HepG2 (cell line): ENCODE measurements at regions not wholly inside any gene's neighbourhood (a gene's known extent, or its start where the extent isn't known, plus 50 kb on each side); places are given as distances from the start of the nearest gene placed in this dataset.

Experiments used
- ATAC-seq: fragments of 200-7000 bp; cut with Tn5 transposase; 3 replicates; pipeline ENCODE4 v1.9.1; 2020; ENCODE audit warnings: mild to moderate bottlenecking, moderate library complexity
- BruUV-seq: library from RNA; stranded (reverse); fragments of 400-500 nt; replicated peaks from 2 replicates; lab custom pipeline; 2021; lab: Mats Ljungman, UMichigan
- CTCF ChIA-PET: fragments of 300-600 bp; formaldehyde crosslinking; extraction: SDS; loops from one replicate; lab custom pipeline; 2021; ENCODE audit warnings: low total read pairs, inconsistent platforms, low intra/inter-chr PET ratio; lab: Yijun Ruan, JAX
- POLR2A ChIA-PET: fragments of 350-600 bp; sonication (Branson Sonifier 250); formaldehyde crosslinking; loops from one replicate; lab custom pipeline; 2020; ENCODE audit warnings: antibody characterized with exemption, inconsistent platforms; lab: Yijun Ruan, JAX
- DNase-seq: peaks from one replicate; pipeline ENCODE4 v3.0.0-alpha.2; 2015; ENCODE audit warnings: low spot score
- FAIRE-seq: peaks from 3 replicates; lab custom pipeline; 2011; peaks lifted over from hg19 to GRCh38; lab: Jason Lieb, UNC
- H2AFZ ChIP-seq: one replicate; pipeline ENCODE4 v1.6.1; 2011; ENCODE audit warnings: low read length, inconsistent platforms
- H3K27ac ChIP-seq: fragments of 300-600 bp; 3 replicates; pipeline ENCODE4 v1.8.0; 2011; ENCODE audit warnings: mixed run types, mild to moderate bottlenecking, mixed read lengths, low read length, inconsistent platforms; ENCODE audit not compliant: insufficient read depth; ENCODE audit errors: extremely low read length
- H3K27me3 ChIP-seq, 2 experiments: fragments of 200-600 bp in 1 of 2; 2 replicates in 1 of 2; 3 replicates in 1 of 2; pipeline versions ENCODE4 v1.6.0 to v1.8.0; 2011; ENCODE audit warnings: low read length in 2 of 2, mild to moderate bottlenecking in 2 of 2, moderate library complexity in 2 of 2, inconsistent platforms in 1 of 2; ENCODE audit not compliant: insufficient read depth in 2 of 2, control insufficient read depth in 1 of 2
- H3K36me3 ChIP-seq, 2 experiments: fragments of 200-600 bp in 1 of 2; replicated peaks in 1 of 2; 2 replicates in 1 of 2; 3 replicates in 1 of 2; pipeline versions ENCODE4 v1.5.1 to v1.8.0; 2011; ENCODE audit warnings: low read length in 2 of 2, inconsistent platforms in 1 of 2; ENCODE audit not compliant: insufficient read depth in 2 of 2, control insufficient read depth in 1 of 2
- H3K4me1 ChIP-seq: 2 replicates; pipeline ENCODE4 v1.5.1; 2012; ENCODE audit warnings: low read length, inconsistent platforms; ENCODE audit not compliant: insufficient read depth
- H3K4me2 ChIP-seq: 2 replicates; pipeline ENCODE4 v1.6.0; 2011; ENCODE audit warnings: low read depth, low read length, inconsistent platforms
- H3K4me3 ChIP-seq, 3 experiments: fragments of 200-600 bp in 1 of 3; sonication (generic), shearing (Covaris generic) in 1 of 3; replicated peaks in 1 of 3; 2 replicates each; pipeline ENCODE4 v1.5.1; 2011 to 2016; ENCODE audit warnings: low read length in 3 of 3, inconsistent platforms in 2 of 3, low read depth in 2 of 3, mild to moderate bottlenecking in 2 of 3, control low read depth in 1 of 3, mixed read lengths in 1 of 3; ENCODE audit not compliant: insufficient read depth in 1 of 3
- H3K79me2 ChIP-seq: one replicate; pipeline ENCODE4 v1.6.1; 2011; ENCODE audit warnings: low read length, inconsistent platforms; ENCODE audit not compliant: insufficient read depth
- H3K9ac ChIP-seq: 2 replicates; pipeline ENCODE4 v1.6.0; 2011; ENCODE audit warnings: mild to moderate bottlenecking, low read depth, low read length, inconsistent platforms; ENCODE audit not compliant: insufficient read depth
- H3K9me3 ChIP-seq: 2 replicates; pipeline ENCODE4 v1.5.1; 2012; ENCODE audit warnings: mild to moderate bottlenecking, low read length
- H4K20me1 ChIP-seq: 2 replicates; pipeline ENCODE4 v1.6.0; 2011; ENCODE audit warnings: inconsistent platforms, mild to moderate bottlenecking, low read length, moderate library complexity; ENCODE audit not compliant: insufficient read depth
- ARID2 ChIP-seq: sonication (generic); formaldehyde crosslinking; IDR thresholded peaks from 2 replicates; pipeline ENCODE4 v1.8.1; 2022; ENCODE audit warnings: mild to moderate bottlenecking, missing genetic modification reagents, borderline replicate concordance
- ATRX ChIP-seq: sonication (generic); formaldehyde crosslinking; IDR thresholded peaks from 2 replicates; pipeline ENCODE4 v1.4.0; 2020; ENCODE audit warnings: missing genetic modification reagents, borderline replicate concordance
- BRD4 ChIP-seq: sonication (generic); formaldehyde crosslinking; IDR thresholded peaks from 2 replicates; pipeline ENCODE4 v1.4.0; 2020; ENCODE audit warnings: missing genetic modification reagents
- FLYWCH1 ChIP-seq: sonication (generic); formaldehyde crosslinking; IDR thresholded peaks from 2 replicates; pipeline ENCODE4 v1.8.1; 2023; ENCODE audit warnings: mild to moderate bottlenecking, missing genetic modification reagents
- GATAD2A ChIP-seq: IDR thresholded peaks from 2 replicates; pipeline ENCODE4 v1.6.1; 2016
- HES4 ChIP-seq: sonication (generic); formaldehyde crosslinking; IDR thresholded peaks from 2 replicates; pipeline ENCODE4 v1.9.0; 2021; ENCODE audit warnings: mild to moderate bottlenecking, missing genetic modification reagents, borderline replicate concordance
- NCOA5 ChIP-seq: sonication (generic); formaldehyde crosslinking; IDR thresholded peaks from 2 replicates; pipeline ENCODE4 v1.4.0; 2020; ENCODE audit warnings: missing genetic modification reagents
- PLRG1 ChIP-seq: fragments of 450-650 bp; conservative IDR thresholded peaks from 2 replicates; pipeline ENCODE4 v1.6.1; 2016
- POGZ ChIP-seq: sonication (generic); formaldehyde crosslinking; IDR thresholded peaks from 2 replicates; pipeline ENCODE4 v1.4.0; 2020; ENCODE audit warnings: mild to moderate bottlenecking, missing genetic modification reagents
- REXO4 ChIP-seq: sonication (generic); formaldehyde crosslinking; IDR thresholded peaks from 2 replicates; pipeline ENCODE4 v1.8.0; 2022; ENCODE audit warnings: missing genetic modification reagents, mild to moderate bottlenecking, borderline replicate concordance
- TRAFD1 ChIP-seq: sonication (generic); formaldehyde crosslinking; IDR thresholded peaks from 2 replicates; pipeline ENCODE4 v1.5.1; 2020; ENCODE audit warnings: missing genetic modification reagents, mild to moderate bottlenecking, borderline replicate concordance
- ZNF350 ChIP-seq: sonication (generic); formaldehyde crosslinking; IDR thresholded peaks from 2 replicates; pipeline ENCODE4 v1.4.0; 2020; ENCODE audit warnings: mild to moderate bottlenecking, low read depth, missing genetic modification reagents, borderline replicate concordance
- ZNF496 ChIP-seq: sonication (generic); formaldehyde crosslinking; IDR thresholded peaks from 2 replicates; pipeline ENCODE4 v1.8.1; 2023; ENCODE audit warnings: mild to moderate bottlenecking, moderate library complexity, missing genetic modification reagents; ENCODE audit not compliant: insufficient replicate concordance
- ZNF512B ChIP-seq: sonication (generic); formaldehyde crosslinking; IDR thresholded peaks from 2 replicates; pipeline ENCODE4 v1.5.1; 2020; ENCODE audit warnings: missing genetic modification reagents, mild to moderate bottlenecking, borderline replicate concordance
- ZNF713 ChIP-seq: sonication (generic); formaldehyde crosslinking; IDR thresholded peaks from 2 replicates; pipeline ENCODE4 v1.4.0; 2020; ENCODE audit warnings: mild to moderate bottlenecking, missing genetic modification reagents
- ZNF747 ChIP-seq: sonication (generic); formaldehyde crosslinking; IDR thresholded peaks from 2 replicates; pipeline ENCODE4 v1.8.1; 2023; ENCODE audit warnings: missing genetic modification reagents, mild to moderate bottlenecking, borderline replicate concordance
- ZXDC ChIP-seq: sonication (generic); formaldehyde crosslinking; IDR thresholded peaks from 2 replicates; pipeline ENCODE4 v1.5.0; 2020; ENCODE audit warnings: mild to moderate bottlenecking, missing genetic modification reagents
- WGBS: methylation state at CpG from one replicate; pipeline ENCODE4 v1.1.6; 2017; ENCODE audit warnings: low lambda C conversion rate; 5-methylcytosine and 5-hydroxymethylcytosine counted together
- in situ Hi-C: cut with HindIII; loops from 2 replicates; pipeline ENCODE4 v1.10.0; 2017; ENCODE audit warnings: low pct_unique_long_range_greater_than_20kb; ENCODE audit not compliant: extremely low pct_ligation_motif_present
- intact Hi-C: fragments of 100-400 bp; cut with micrococcal nuclease; formaldehyde crosslinking; loops from one replicate; pipeline ENCODE4 v1.10.0; 2022; ENCODE audit not compliant: unreplicated experiment

- no peak for TF ChIP-seq ZNF496 (CRISPR knock-in tag)
Measured at GRCh38 chr4:163077680-163078079, 89.0 kb downstream of the NAF1 start (continued).

GRCh38 chr4:163072222-163072621, 94.5 kb downstream of the NAF1 start:
- no peak for ATAC-seq
- no TSS peak for BruUV-seq
- H3K4me1 ChIP-seq = no peaks in the 10 kb centered on the region
- CTCF ChIA-PET = no interaction called here
- H3K9me3 ChIP-seq = no peaks in the 10 kb centered on the region
- no peak overlapping the region for H3K4me2 ChIP-seq
- DNase-seq = no peak
- POLR2A ChIA-PET = no interaction called here
- no peak overlapping the region for H3K9ac ChIP-seq
- in situ Hi-C loops = no loop called here
- no peak for FAIRE-seq
- WGBS = 28% methylated on average over 4 of the region's 4 CpGs
- intact Hi-C loops = no loop called here
- H3K27ac ChIP-seq = no peak overlapping the region
- no peaks in the 10 kb centered on the region for H3K79me2 ChIP-seq
- H3K4me3 ChIP-seq = no peak overlapping the region
- H3K36me3 ChIP-seq = no peaks in the 10 kb centered on the region
- no peaks in the 10 kb centered on the region for H3K27me3 ChIP-seq
- H2AFZ ChIP-seq = no peak overlapping the region
- no peaks in the 10 kb centered on the region for H4K20me1 ChIP-seq
- no peak for TF ChIP-seq NCOA5 (CRISPR knock-in tag)
- no peak for TF ChIP-seq ATRX (CRISPR knock-in tag)
- TF ChIP-seq ZNF350 (CRISPR knock-in tag) = no peak
- TF ChIP-seq REXO4 = no peak
- TF ChIP-seq TRAFD1 = no peak
- TF ChIP-seq ZNF512B (CRISPR knock-in tag) = no peak
- no peak for TF ChIP-seq ARID2
- no peak for TF ChIP-seq HES4
- TF ChIP-seq ZNF747 (CRISPR knock-in tag) = no peak
- TF ChIP-seq BRD4 (CRISPR knock-in tag) = no peak
- no peak for TF ChIP-seq FLYWCH1 (CRISPR knock-in tag)
- TF ChIP-seq ZXDC (CRISPR knock-in tag) = no peak
- no peak for TF ChIP-seq PLRG1
- TF ChIP-seq POGZ = no peak
- TF ChIP-seq ZNF713 (CRISPR knock-in tag) = no peak
- TF ChIP-seq GATAD2A (CRISPR knock-in tag) = no peak
